HEK293T (cell line): ENCODE measurements at regions not wholly inside any gene's neighbourhood (a gene's known extent, or its start where the extent isn't known, plus 50 kb on each side); places are given as distances from the start of the nearest gene placed in this dataset.

ENCODE experiments used
- BHLHE40 ChIP-seq: fragments of 450-650 bp; IDR thresholded peaks from 2 replicates; pipeline ENCODE4 v1.6.1; 2016; ENCODE audit warnings: mild to moderate bottlenecking, moderate library complexity, borderline replicate concordance
- FOXM1 ChIP-seq: fragments of 450-650 bp; IDR thresholded peaks from 2 replicates; pipeline ENCODE4 v1.6.1; 2017; ENCODE audit warnings: mild to moderate bottlenecking, borderline replicate concordance
- L3MBTL2 ChIP-seq: fragments of 450-650 bp; conservative IDR thresholded peaks from 2 replicates; pipeline ENCODE4 v1.6.1; 2016; ENCODE audit warnings: mild to moderate bottlenecking
- SP1 ChIP-seq: fragments of 450-650 bp; IDR thresholded peaks from 2 replicates; pipeline ENCODE4 v1.6.1; 2017
- SUZ12 ChIP-seq: fragments of 450-650 bp; IDR thresholded peaks from 2 replicates; pipeline ENCODE4 v1.6.1; 2016; ENCODE audit warnings: mild to moderate bottlenecking
- TARDBP ChIP-seq: fragments of 450-650 bp; IDR thresholded peaks from 2 replicates; pipeline ENCODE4 v1.6.1; 2016

DNA sequence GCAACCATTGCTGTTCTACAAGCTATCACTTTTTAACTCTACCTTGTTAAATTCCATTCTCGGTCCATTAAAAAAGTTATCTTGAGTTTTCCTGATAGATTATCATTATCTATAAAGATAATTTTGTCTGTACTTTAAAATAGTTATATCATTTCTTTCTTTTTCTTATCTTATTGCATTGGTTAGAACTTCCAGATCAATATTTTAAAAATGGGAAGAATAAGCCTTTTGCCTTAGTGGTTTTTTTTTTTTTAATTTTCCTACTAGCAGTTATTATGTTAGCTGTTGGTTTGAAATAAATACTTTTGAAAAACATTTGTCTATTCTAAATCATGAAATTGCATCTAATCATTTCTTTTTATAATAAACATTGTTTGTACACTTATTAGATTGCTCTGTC, 71.0 kb upstream of the ATF3 start:
- TF ChIP-seq SUZ12, result no peak
- TF ChIP-seq TARDBP, result no peak
- no peak for TF ChIP-seq BHLHE40
- TF ChIP-seq SP1, result no peak
- TF ChIP-seq L3MBTL2, result no peak
- TF ChIP-seq FOXM1, result no peak
